ENCODE measurements at regions not wholly inside any gene's neighbourhood (a gene's known extent, or its start where the extent isn't known, plus 50 kb on each side); places are given as distances from the start of the nearest gene placed in this dataset.

- no peak for DNase-seq (ENCODE audit: extremely low read depth, low read depth)
These were observed 106.3 kb upstream of the SSBP2 start for GRCh38 chr5:81856948-81857928.

- DNase-seq (ENCODE audit: extremely low read depth, low read depth), result no peak
These were observed 104.7 kb upstream of the SSBP2 start for GRCh38 chr5:81855591-81855990.

GRCh38 chr5:81854915-81855314 lies 104.0 kb upstream of the SSBP2 start:
- no peak for DNase-seq (ENCODE audit: extremely low read depth, low read depth)

- no peak for DNase-seq (ENCODE audit: extremely low read depth, low read depth)
These were observed 103.6 kb upstream of the SSBP2 start for GRCh38 chr5:81854485-81854884.

- DNase-seq (ENCODE audit: extremely low read depth, low read depth), result no peak
These were observed 102.1 kb upstream of the SSBP2 start for GRCh38 chr5:81853030-81853357.

GRCh38 chr5:81852291-81853029 lies 101.6 kb upstream of the SSBP2 start:
- no peak for DNase-seq (ENCODE audit: extremely low read depth, low read depth)

GRCh38 chr5:81851481-81852178 lies 100.7 kb upstream of the SSBP2 start:
- DNase-seq (ENCODE audit: extremely low read depth, low read depth), result peak; percentile 82

- no peak for DNase-seq (ENCODE audit: extremely low read depth, low read depth)
These were observed 99.8 kb upstream of the SSBP2 start for GRCh38 chr5:81850501-81851357.

- DNase-seq (ENCODE audit: extremely low read depth, low read depth), result no peak
These were observed 99.0 kb upstream of the SSBP2 start for GRCh38 chr5:81849770-81850367.

GRCh38 chr5:81848362-81848880 lies 97.5 kb upstream of the SSBP2 start:
- no peak for DNase-seq (ENCODE audit: extremely low read depth, low read depth)

- DNase-seq (ENCODE audit: extremely low read depth, low read depth), result no peak
These were observed 95.4 kb upstream of the SSBP2 start for GRCh38 chr5:81846301-81846700.

- no peak for DNase-seq (ENCODE audit: extremely low read depth, low read depth)
These were observed 92.9 kb upstream of the SSBP2 start for GRCh38 chr5:81843845-81844244.

GRCh38 chr5:81842795-81843398 lies 92.0 kb upstream of the SSBP2 start:
- no peak for DNase-seq (ENCODE audit: extremely low read depth, low read depth)

GRCh38 chr5:81839034-81839433 lies 88.1 kb upstream of the SSBP2 start:
- DNase-seq (ENCODE audit: extremely low read depth, low read depth), result no peak

GRCh38 chr5:81838307-81838906 lies 87.5 kb upstream of the SSBP2 start:
- peak; percentile 33 for DNase-seq (ENCODE audit: extremely low read depth, low read depth)

- DNase-seq (ENCODE audit: extremely low read depth, low read depth), result no peak
These were observed 86.9 kb upstream of the SSBP2 start for GRCh38 chr5:81837667-81838306.

GRCh38 chr5:81835814-81836367 lies 85.0 kb upstream of the SSBP2 start:
- DNase-seq (ENCODE audit: extremely low read depth, low read depth), result no peak

GRCh38 chr5:81834021-81834660 lies 83.2 kb upstream of the SSBP2 start:
- no peak for DNase-seq (ENCODE audit: extremely low read depth, low read depth)
